Endothelial cell (in vitro differentiated cells): ENCODE measurements at regions not wholly inside any gene's neighbourhood (a gene's known extent, or its start where the extent isn't known, plus 50 kb on each side); places are given as distances from the start of the nearest gene placed in this dataset.

Experiments used
- DNase-seq: peaks from one replicate; pipeline ENCODE4 v3.0.0; 2021; ENCODE audit warnings: low spot score
- H3K27ac Mint-ChIP-seq: one replicate; pipeline ENCODE4 v1.8.0; 2021; ENCODE audit warnings: mixed read lengths, inconsistent platforms; ENCODE audit not compliant: unreplicated experiment
- H3K27me3 Mint-ChIP-seq: one replicate; pipeline ENCODE4 v1.8.0; 2021; ENCODE audit warnings: mild to moderate bottlenecking, moderate library complexity, mixed read lengths, inconsistent platforms; ENCODE audit not compliant: unreplicated experiment
- H3K36me3 Mint-ChIP-seq: one replicate; pipeline ENCODE4 v1.8.0; 2021; ENCODE audit warnings: mild to moderate bottlenecking, low read depth, mixed read lengths, inconsistent platforms; ENCODE audit not compliant: unreplicated experiment
- H3K4me1 Mint-ChIP-seq: one replicate; pipeline ENCODE4 v1.8.0; 2021; ENCODE audit warnings: mild to moderate bottlenecking, mixed read lengths, inconsistent platforms; ENCODE audit not compliant: unreplicated experiment
- H3K4me3 Mint-ChIP-seq: one replicate; pipeline ENCODE4 v1.8.0; 2021; ENCODE audit warnings: mild to moderate bottlenecking, mixed read lengths, inconsistent platforms; ENCODE audit not compliant: unreplicated experiment
- H3K9me3 Mint-ChIP-seq: one replicate; pipeline ENCODE4 v1.8.0; 2021; ENCODE audit warnings: mixed read lengths, inconsistent platforms; ENCODE audit not compliant: unreplicated experiment
- TF ChIP-seq, protein P1 (sequence below): fragments of 200-600 bp; sonication (generic); IDR thresholded peaks from one replicate; pipeline ENCODE4 v1.5.0; 2021; ENCODE audit warnings: antibody characterized with exemption; ENCODE audit not compliant: unreplicated experiment

DNA sequence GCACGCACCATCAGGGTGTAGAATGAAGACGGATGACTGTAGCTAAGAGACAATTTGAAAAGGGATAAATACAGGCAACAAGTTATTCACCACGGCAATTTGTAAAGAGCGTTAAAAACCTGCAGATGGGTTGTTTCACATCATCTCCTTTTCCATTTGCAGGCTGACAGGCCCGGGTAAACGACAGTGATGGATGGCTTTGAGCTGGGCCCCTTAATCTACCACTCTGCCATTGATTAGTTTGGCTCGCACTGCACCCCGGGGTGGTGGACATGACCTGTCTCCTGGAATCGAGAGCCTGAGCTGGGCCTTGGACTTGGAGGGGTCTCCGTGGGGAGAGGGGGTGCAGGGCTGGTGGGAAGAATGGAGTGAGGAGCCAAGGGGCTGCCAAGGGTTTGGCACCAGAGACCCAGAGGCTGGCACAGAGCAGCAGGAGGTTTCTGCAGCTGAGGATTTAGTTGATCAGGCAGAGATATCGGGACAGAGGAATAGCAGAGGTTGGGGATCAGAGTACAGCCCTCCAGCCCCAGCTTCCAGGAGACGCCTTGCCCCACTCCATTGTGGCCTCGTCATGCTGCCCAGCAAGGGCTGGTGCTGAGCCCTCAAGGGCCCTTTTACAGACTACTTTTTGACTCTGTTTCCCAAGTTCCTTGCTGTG is 110.6 kb upstream of the NECTIN1 start:
- H3K4me1 Mint-ChIP-seq = no peaks in the 10 kb centered on the region
- H3K27ac Mint-ChIP-seq = no peak overlapping the region
- no peaks in the 10 kb centered on the region for H3K36me3 Mint-ChIP-seq
- no peaks in the 10 kb centered on the region for H3K9me3 Mint-ChIP-seq
- TF ChIP-seq, protein P1, sequence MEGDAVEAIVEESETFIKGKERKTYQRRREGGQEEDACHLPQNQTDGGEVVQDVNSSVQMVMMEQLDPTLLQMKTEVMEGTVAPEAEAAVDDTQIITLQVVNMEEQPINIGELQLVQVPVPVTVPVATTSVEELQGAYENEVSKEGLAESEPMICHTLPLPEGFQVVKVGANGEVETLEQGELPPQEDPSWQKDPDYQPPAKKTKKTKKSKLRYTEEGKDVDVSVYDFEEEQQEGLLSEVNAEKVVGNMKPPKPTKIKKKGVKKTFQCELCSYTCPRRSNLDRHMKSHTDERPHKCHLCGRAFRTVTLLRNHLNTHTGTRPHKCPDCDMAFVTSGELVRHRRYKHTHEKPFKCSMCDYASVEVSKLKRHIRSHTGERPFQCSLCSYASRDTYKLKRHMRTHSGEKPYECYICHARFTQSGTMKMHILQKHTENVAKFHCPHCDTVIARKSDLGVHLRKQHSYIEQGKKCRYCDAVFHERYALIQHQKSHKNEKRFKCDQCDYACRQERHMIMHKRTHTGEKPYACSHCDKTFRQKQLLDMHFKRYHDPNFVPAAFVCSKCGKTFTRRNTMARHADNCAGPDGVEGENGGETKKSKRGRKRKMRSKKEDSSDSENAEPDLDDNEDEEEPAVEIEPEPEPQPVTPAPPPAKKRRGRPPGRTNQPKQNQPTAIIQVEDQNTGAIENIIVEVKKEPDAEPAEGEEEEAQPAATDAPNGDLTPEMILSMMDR = no peak
- no peak for DNase-seq
- no peak overlapping the region for H3K4me3 Mint-ChIP-seq
- no peaks in the 10 kb centered on the region for H3K27me3 Mint-ChIP-seq

DNA sequence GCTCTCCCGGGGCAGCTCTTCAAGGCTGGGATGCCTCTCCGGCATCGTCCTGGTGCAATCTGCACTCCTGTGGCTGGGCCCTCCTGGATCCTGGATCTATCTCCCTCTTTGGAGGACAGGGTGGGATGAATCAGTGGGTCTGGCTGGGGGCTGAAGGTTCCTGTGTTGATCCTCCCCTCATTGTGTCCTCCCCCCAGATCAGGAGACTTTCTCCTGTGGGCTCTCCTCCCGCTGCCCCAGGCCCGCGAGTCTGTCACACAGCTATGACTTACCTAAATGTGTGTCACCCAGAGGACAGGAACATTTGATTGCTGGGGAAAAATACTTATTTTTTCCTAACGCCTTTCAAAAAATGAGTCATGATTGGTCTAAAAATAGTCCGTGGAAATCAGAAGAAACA is 106.8 kb upstream of the NECTIN1 start:
- TF ChIP-seq, protein P1 = no peak
- Mint-ChIP-seq H3K27me3 (peaks cover 5% of the 10 kb centered on the region), H3K4me3 (no peak overlapping the region), H3K9me3 (no peaks in the 10 kb centered on the region), H3K4me1 (peaks cover 8% of the 10 kb centered on the region), H3K36me3 (no peaks in the 10 kb centered on the region), H3K27ac (no peak overlapping the region)
- DNase-seq = no peak

DNA sequence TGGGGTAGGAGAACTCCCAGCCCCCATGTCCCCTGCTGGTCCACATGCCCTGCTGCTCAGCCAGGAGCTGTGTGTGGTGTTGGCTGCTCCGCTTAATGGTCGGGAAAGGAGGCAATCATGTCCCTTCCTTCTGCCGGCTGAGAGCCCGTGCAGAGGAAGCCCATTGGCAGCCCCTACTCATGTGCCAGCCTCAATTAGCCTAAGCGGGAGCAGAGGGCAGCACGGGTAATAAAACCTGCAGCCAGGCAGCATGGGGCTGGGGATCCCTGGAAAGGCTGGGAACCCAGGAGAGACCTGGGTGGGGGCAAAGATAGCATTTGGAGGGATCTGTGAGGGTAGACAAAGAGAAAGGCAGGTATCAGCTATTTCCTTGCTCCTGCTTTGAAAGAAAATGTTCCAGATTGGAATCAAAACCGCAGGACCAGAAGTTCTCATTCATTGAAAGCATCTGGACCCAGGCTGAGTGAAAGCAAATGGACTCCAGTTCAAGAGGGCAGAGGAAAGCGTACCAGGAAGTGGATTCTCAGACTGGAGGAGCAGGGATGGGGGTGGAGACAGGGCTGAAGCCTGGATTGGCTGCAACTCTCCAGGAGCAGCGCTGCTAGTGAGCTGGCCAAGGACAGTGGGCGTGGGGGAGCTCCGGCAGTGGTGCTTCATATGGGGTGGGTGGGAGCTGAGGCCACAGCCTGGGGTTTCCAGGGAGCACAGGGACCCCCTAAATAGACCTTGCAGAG is 103.4 kb upstream of the NECTIN1 start:
- H3K36me3 Mint-ChIP-seq = no peaks in the 10 kb centered on the region
- peaks cover 5% of the 10 kb centered on the region for H3K27me3 Mint-ChIP-seq
- DNase-seq = no peak
- peaks cover 8% of the 10 kb centered on the region for H3K4me1 Mint-ChIP-seq
- no peaks in the 10 kb centered on the region for H3K9me3 Mint-ChIP-seq
- no peak overlapping the region for H3K27ac Mint-ChIP-seq
- no peak overlapping the region for H3K4me3 Mint-ChIP-seq
- TF ChIP-seq, protein P1 = no peak

DNA sequence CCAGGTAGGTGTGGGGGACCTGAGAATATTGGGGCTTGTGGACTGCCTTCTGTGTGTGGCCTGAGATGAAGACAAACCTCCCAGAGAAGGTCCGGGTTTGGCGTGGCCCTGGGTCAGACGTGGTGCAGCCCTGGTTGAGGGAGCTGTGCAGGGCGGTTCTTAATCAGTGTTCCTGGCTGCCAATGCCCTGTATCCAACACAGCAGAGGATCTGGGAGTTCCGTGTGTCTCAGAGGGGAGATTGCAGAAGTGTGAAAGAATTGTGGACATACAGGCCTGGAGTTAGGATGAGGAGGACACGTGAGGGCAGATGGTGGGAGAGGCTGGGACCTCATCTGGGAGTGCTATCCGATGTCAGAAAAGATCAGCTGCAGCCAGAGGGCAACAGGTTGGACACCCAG is 102.0 kb upstream of the NECTIN1 start:
- Mint-ChIP-seq H3K4me3 (no peak overlapping the region), H3K36me3 (no peaks in the 10 kb centered on the region), H3K4me1 (peaks cover 8% of the 10 kb centered on the region), H3K27ac (no peak overlapping the region), H3K27me3 (peaks cover 7% of the 10 kb centered on the region), H3K9me3 (no peaks in the 10 kb centered on the region)
- DNase-seq = no peak
- TF ChIP-seq, protein P1 = no peak

DNA sequence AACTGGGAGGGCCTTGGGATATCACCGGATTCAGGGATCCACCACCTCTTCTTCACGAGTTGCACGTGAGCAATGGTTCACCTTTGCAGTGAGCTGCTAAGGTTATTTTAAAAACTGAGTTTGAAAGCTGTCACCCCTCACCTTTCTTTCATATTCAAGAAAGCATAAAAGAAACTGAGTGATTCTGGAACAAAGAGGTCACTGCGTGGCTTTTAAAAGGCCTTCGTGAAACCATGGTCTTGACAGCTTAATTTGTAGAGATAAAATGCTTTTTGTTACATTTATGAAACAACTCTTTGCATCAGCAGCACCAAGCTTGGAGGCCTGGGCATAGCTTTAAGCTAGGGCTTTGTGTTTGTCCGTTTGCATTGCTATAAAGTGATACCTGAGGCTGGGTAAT is 101.4 kb upstream of the NECTIN1 start:
- H3K27me3 Mint-ChIP-seq = peaks cover 7% of the 10 kb centered on the region
- no peak overlapping the region for H3K27ac Mint-ChIP-seq
- TF ChIP-seq, protein P1 = no peak
- no peak overlapping the region for H3K4me3 Mint-ChIP-seq
- H3K4me1 Mint-ChIP-seq = peaks cover 8% of the 10 kb centered on the region
- no peak for DNase-seq
- no peaks in the 10 kb centered on the region for H3K36me3 Mint-ChIP-seq
- no peaks in the 10 kb centered on the region for H3K9me3 Mint-ChIP-seq
